ENCODE measurements at regions not wholly inside any gene's neighbourhood (a gene's known extent, or its start where the extent isn't known, plus 50 kb on each side); places are given as distances from the start of the nearest gene placed in this dataset.

DNA sequence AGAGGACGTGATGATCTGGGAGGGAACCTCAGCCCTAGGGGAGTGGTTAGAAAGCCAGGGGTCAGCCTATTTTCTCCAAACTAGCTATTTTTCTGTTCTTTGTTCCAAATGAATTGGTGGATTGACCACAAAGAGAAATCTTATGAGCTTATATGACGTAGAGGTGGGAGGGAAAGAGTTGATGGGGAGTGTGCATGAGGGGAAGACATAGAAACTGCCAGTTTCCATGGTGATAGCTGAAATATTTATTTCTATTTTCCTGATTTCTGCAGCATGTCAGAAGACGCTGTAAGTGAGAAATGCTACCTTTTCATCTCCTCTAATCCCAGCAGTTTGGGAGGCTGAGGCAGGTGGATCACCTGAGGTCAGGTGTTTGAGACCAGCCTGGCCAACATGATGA is 51.4 kb upstream of the CISTR start:
- no peak for DNase-seq

DNA sequence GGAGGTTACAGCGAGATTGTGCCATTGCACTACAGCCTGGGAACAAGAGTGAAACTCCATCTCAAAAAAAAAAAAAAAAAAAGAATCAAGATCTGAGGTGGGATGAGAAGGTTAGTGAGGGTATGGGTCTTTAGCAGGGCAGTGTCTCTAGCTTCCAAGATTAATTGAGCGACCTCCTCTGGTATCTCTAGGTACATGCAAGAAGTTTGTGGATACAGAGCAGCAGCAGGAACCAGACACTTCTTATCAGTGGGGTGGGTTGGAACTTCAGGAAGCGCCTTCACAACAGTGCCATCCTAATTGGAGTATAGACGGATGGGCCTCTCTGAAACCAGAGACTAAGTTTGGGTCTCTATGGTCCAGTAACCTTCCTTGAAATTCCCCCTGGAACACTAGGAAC is 51.9 kb upstream of the CISTR start:
- DNase-seq, result no peak

DNA sequence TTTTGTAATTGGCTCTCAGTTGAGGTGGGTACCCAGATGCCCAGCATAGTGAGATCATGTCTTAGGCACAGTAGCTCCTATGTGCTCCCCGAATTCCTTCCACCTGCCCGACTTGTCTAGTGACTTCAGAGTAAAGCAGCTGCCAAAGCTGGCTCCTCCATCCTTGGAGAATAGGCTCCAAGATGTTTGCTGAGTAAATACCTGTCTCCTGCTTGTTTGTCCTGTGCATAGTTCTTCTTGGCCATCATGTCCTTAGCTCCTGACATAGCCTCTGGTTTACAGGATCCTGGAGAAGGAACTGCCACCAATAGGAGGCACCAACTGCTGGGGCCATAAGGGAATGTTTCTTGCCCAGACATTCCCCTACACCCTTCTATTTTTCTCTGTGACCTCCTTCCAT is 52.6 kb upstream of the CISTR start:
- no peak for DNase-seq

DNA sequence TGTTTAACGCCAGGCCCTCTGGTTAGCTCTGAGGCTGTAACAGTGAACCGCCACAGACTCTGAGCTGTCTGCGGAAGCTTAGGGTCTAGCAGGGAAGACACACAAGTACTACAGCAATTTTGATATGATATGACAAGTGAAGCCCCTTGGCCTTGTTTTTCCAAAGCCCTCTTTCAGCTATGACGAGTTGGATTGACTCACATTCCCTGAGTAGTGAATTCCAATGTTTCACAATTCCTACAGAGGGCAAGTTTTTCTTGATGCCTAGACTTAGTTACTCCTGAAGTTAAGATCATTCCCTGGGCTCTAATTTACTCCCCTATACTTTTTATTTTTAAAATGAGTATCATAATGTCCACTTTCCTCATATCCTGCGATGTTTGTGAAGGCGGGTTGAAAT is 53.3 kb upstream of the CISTR start:
- no peak for DNase-seq

DNA sequence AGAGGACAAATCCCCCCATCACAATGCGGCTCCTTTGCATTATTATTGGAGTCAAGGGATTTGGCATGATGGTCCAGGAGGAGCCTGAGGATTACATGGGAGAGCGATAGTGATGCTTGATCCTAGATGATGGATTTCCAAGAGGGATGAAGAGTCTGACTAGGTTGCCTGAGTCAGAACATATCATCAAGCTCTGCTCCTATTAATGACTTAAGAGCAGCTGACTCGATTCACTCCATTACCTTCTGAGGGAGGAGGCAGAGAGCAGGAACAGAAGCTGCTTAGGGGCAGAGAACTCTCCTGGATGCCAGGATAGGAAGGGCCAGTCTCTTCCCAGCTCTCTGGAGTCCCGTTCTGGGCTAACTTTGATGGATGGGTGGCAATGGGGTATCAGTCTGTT is 54.0 kb upstream of the CISTR start:
- no peak for DNase-seq

DNA sequence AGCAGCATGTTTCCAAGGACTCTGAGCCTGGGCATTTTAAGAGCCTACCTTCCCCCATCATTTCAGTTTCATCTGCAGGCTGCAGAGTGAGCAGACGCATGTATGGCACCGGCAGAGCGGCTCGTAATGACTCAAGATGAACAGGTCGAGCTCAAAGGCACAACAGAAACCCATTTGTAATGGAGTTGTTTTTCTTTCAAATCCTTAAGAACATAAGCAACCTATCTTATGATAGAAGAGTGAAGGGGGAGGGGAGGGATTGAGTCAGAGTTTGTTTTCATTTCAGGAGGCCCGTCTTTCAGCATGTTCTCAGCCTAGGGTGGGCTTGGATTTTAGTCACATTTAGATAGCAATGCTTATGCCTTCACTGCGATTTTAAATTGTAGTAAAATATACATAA is 54.9 kb upstream of the CISTR start:
- DNase-seq, result no peak

DNA sequence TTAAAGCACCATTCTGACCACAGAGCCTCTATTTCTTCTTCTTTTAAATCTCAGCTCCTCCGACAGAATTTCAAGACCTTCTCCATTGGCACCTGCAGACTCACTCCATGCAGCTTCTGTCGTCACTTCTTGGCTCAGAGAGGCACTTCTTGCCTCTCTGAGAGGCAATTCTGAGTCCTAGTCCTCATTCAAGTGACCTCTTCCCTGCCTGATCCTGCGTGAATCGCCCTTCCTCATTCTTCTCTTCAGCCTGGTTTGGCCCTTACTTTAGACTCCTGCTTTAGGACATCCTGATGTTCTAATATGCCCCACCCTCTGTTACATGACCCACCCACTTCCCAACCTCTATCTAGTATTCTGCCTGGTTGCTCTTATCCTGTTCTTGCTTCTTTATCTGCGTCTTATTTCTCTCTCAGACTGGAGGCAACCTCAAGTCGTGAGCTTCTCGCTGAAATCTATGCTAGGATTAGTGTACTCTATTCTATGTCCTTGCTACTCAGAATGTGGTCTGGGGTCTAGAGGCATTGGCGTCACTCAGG is 55.6 kb upstream of the CISTR start:
- no peak for DNase-seq

DNA sequence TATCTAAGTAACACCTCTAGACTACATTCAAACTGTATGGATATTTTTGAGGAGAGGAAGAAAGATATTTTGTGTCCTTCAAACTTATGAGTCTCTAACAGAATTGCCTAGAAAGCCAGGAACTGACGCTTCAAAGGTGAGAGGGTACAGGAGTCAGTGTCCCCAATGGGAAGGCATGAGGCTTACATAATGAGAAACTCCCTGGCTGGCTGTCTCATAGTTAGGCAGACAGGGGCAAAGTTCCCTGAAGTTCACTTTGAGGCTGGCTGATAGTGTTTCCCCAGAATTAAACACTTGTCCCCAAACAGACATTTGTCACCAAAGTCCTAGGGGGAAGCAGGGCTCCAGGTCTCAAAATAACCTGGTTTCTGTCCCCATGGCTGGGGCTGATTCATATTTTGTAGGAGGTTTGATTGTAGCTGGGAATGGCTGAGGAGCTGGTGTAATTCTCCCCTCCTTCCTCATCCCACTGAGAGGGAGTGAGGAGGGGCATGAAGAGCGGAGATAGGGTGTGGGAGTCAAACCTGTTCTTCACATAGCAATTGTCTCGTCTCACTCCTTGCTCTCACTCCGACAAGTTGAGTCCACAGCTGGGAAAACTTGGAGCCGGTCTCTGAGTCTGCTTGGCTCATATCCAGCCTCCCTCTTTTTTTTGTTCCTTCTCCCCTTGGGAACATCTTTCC is 56.4 kb upstream of the CISTR start:
- no peak for DNase-seq

DNA sequence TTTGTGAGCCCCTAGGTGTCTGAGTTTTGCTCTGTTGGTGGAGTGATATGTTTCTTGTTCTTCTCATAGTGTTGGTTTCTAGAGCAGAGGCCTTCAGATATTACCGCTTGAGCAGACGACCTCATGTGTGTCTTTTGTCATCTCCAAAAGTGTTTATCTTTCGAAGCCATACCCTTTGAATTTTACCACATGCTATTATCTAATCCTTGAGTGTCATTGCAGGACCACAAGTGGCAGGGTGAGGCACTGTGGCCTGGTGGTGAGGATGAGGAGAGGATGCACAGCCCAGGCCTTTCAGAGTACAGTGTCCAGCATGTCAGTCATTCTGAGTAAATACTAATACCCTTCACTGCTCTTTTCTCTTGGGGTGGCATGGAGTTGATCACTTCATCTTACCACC is 57.2 kb upstream of the CISTR start:
- no peak for DNase-seq

DNA sequence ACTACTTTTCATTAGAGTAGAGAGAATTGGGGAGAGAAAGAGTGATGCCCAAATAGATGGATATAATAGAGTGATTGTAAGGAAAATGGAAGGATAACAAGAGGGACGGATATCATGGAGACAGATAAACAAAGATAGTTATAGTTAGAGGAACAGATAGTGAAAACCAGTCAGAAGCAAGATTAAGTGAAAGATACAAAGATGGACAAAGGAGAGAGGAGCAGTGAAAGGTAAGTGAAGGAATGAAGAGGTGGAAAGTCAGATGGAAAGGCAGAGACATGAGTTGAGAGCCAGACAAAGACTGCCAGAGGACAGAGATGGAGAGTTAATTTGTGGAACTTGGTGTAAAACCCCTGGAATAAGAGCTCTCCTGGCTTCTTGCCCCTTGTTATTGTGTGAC is 59.2 kb upstream of the CISTR start:
- DNase-seq, result no peak

DNA sequence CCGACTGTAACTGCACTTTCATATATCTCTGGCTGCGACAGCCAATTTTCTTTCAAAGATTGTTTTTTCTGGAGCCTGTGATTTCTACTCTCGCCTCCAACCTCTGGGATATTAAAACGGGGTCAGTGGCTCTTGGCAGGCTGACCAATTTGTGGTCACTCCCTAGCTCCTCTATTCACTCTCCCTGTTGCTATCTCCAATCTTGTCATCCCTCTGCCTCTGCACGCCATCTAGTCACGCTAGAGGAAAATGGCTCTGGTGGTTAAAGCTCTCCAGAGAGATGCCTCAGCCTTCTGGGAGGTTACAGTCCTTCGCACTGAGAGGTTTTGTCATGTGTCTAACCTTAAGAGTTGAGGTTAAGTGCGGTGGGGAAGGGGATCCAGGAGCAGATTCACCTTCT is 59.8 kb upstream of the CISTR start:
- DNase-seq, result no peak

DNA sequence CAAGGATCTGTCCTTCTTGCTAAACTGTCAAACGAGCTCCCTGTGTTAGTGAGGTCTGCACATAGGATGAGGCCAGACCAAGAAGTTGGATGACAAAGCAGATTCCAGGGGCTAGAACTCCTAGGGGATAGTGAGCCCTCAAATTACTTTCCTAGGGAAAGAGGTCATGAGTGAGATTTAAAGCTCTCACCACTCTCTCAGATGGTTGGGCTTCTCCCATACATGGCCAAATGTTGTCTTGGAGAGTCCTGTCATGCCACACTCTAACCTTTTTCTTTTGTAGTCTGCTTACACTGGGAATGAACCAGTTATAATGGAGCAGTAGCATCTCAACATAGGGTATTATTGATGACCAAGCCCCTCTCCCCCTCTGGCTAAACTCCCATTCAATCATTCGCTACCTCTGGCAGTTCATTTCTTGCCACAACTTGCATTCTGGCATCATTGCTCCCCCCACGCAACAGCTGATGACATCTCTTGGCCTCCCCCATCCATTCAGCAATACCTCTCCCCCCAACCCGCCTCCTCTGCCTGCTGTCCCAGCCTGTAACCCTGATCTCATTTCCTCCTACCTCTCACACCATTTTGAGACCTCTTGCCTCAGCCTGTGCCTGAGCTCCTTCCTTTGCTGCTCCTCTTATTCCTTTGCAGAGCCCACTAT is 64.7 kb upstream of the CISTR start:
- DNase-seq, result no peak

DNA sequence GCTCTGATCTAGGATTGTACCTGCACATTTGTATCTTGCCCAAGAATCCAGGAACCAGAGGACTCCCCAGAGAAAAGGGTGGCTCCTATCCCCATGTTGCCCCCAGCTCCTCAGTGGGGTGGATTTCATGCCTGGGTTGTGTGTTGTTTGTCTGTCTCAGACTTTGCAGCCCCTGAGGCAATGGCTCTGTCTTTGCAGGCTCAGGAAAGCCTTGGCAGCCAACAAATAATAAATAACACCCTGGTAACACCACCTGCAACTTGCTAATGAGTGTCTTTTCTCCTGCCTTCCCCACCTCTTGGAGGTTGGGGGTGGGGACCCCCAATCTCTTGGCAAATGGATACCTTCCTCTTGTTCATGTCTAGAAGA is 65.2 kb upstream of the CISTR start:
- no peak for DNase-seq

DNA sequence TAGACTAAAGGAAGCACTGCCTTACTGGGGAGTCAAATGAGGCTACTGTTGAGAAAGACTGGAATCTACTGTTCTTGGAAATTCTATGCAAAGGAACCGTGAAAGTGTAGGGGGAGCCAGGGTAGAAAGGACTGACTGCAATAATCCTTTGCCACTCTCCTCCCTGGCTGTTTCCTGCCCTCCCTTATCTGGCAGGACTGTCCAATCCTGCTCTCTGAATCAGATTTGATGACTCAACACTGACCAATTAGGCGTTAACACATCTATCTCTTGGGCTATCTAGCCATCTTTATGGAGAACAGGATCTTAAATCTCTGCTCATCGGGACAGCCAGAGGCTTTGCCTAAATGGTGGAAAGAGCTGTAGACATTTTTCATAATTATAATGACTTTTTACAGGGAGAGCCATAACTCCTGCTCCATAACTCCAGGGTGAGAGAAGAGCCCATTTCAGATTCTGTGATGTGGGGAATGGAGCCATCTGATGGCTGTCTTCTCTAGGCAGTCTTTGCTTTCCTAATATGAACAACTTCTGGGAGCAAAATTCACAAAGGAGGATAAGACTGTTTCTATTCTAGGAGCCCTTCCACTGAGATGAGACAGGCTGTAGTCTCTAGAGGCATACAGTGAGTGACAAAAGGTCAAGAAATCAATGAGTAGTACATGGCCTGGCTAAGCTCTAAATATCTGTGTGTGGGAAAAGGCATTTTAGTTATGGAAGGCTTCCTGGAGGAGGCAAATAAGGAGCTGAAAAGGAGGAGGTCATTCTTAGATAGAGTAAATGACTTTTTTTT is 68.9 kb upstream of the CISTR start:
- DNase-seq, result peak; percentile 87

DNA sequence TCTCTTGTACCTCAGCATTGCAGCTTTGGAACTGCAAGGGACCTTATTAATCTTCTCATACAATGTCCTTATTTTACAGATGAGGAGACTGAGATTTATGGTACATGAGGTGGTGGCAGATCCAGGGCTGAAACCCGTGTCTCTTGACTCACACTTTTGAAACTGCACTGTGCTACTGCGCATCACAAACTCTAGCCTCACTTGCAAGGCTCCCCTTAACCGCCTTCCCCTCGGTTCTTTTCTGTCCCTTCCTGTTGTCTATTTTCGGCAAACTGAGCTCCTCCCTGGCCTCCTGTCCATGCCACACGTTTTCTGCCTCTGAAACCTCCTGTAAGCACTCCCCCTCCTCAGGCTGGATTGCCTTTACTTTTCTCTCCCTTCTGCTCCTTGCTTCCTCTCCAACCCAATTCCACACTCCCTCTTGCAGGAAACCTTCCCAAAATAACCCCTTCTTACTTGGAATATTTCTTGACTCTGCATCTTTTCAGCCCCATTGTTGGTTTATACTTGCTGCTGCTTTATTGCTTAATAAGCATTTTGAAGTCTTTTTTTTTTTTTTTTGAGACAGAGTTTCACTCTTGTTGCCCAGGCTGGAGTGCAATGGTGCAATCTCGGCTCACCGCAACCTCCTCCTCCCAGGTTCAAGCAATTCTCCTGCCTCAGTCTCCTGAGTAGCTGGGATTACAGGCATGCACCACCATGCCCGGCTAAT is 72.4 kb upstream of the CISTR start:
- DNase-seq, result no peak

DNA sequence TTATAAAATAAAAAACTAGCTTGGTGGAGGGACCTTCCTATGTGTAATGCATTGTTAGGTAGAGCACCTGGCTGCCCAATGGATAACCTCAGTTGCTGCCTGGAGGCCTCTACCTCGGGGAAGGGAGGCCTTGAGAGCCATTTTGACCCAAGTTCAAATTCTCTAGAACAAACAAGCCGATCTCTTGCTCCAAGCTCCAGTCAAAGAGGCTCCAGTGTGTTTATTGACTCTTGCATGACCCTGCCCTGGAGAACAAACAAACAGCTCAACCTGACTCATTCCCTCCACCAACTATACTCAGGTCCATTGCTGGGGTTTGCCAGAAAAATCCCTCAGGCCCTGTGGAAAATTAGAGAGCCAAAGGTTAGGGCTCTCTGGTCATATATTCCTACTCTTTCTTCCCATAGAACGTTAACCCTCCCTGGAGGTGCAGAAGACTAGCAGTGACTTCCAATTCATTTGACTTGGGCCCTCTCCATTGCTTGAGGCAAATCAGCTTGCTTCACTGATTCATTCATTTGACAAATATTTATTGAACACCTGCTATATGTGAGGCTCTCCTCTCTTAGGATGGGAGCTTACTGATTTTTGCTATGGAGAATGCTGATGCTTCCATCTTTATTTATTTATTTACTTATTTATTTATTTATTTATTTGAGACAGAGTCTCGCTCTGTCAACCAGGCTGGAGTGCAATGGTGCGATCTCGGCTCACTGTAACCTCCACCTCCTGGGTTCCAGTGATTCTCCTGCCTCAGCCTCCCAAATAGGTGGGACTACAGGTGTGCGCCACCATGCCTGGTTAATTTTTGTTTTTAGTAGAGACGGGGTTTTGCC is 73.7 kb upstream of the CISTR start:
- no peak for DNase-seq

DNA sequence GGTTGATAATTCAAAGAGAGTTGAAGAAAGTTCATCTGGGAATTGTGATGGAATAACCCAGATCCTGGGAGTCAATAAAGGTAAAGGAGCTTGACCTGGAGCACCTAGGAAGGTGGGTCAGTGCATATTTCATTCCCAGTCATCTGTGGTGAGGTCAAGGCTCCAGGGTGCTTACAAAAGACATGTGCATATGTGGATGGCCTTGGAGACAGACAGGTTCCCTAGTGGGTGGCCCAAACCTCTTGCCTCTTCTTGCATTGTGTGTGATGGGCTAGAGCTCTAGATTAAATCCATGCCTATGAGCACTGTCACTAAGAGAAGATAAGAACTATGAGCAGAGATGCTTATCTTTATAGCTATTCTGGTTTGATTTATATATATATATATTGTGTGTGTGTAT is 75.5 kb upstream of the CISTR start:
- no peak for DNase-seq

DNA sequence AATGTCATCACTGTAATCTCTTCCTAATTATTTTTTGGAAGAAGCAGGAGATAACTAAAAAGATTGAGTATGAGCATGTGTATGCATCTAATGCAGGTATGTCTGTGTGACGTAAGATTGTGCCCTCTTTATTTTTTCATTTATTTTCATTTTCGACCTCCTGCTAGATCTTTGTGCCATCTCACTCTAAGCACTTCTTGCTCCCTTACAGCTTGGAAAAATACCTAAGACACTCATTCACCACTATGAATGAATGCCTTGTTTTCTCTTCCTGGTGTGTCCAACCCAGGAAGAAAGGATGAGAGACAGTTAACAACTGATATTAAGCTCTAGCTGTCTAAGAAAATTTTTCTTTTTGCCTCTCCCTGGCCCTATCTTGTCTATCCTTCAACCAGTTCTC is 76.8 kb upstream of the CISTR start:
- DNase-seq, result no peak

DNA sequence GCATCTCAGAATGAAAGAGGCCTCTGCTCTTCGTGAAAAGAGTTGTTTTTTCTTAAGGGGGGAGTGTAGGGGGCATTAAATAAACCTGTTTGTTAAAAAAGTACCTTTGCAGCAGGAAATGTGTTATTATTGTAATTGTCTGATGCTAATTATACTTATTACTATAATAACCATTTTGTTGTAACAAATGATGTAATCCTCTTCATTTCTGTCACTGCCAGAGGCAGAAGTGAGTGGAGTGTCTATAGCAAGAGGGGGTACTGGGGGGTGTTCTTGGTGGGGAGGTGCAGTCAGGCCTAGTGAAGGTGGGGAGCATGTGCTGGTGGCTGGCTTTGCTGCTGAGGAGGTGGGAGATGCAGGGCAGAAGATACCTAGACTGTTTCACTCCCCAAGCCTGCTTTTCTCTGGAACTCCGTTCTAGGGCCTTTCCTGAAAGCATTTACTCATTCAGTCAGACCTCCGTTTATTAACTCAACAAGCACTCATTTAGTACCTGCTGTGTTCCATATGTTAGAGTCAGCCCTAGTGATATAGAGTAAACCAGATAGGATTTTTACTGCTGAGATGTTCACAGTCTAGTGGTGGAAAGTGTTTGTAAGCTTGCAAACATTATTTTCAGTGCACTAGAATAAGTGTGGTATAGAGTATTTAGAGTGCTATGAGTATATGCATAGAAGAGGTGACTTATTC is 77.5 kb upstream of the CISTR start:
- DNase-seq, result no peak

DNA sequence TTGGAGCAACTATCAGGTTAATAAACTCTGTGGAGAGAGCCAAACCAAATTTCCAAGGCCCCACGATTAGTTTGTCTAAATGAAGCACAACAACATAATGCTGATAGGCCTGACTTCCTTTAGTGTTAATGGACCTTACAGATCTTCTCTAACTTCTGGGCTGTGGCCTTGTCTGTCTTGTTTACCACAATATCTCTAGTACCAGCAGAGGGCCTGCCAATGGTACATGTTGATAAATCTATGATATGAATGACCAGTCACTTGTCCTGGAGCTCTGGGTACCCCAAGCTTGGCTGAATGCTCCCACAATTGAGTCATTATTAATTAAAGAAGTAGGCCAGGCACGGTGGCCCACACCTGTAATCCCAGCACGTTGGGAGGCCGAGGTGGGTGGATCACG is 78.9 kb upstream of the CISTR start:
- DNase-seq, result no peak

DNA sequence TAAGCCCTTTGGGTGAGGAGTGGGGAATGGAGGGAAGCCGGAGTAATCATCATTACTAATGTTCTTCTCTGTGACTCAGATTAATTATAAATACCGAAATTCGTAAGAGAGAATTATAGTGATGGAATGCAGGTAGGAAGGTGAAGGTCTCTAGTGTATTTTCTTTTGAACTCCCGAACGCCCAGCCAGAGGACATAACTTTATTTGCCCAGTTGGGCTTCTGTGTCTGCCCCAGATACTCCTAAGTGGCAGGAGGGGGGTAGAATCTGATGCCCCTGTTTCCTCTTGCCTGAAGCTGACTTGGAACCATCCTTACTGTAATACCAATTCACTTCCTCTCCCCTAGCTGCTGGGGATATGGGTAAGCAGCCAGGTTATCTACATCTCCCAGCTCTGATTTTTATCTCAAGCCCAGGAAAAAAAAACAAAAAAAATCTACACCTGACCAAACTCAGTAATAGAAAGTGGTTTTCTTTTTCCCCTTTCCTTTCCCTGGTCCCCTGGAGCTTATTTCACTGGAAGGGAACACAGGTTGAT is 84.4 kb upstream of the CISTR start:
- DNase-seq, result no peak

DNA sequence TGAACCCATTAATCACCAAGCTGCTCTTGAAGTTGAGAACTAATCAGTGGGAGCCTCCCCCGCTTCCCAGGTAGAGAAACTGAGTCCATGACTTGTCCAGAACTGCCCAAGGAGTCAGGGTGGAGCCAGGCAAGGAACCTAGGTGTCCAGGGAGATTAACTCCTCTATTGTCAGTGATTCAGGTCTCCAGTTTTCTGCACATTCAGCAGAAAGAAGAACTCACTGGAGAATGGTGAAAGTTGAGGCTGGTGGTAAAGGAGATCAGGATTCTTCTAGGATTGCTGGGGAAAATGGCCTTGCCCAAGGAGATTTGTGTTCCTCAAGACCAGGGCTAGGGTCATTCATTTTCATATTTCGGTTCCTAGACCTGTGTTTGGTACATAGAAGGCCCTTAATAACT is 87.2 kb upstream of the CISTR start:
- no peak for DNase-seq

Data from NCI-H226 (cell line).